GM21737 (cell line): ENCODE measurements at regions not wholly inside any gene's neighbourhood (a gene's known extent, or its start where the extent isn't known, plus 50 kb on each side); places are given as distances from the start of the nearest gene placed in this dataset.
"Not testable (repeated sequence)": the region's sequence is repeated elsewhere in the genome, so short reads cannot be mapped to it uniquely, and the experiment has no call there.

Source experiments
- ATAC-seq: cut with Tn5 transposase; IDR thresholded peaks from one replicate; pipeline ENCODE4 v1.9.1; 2021; ENCODE audit warnings: mild to moderate bottlenecking, moderate library complexity; ENCODE audit not compliant: unreplicated experiment

- not testable (repeated sequence) for ATAC-seq
Observed at GRCh38 chr15:34528055-34528754, 55.2 kb downstream of the GOLGA8B start.

GRCh38 chr15:34527641-34528040 is 55.8 kb downstream of the GOLGA8B start:
- ATAC-seq, result not testable (repeated sequence)

DNA sequence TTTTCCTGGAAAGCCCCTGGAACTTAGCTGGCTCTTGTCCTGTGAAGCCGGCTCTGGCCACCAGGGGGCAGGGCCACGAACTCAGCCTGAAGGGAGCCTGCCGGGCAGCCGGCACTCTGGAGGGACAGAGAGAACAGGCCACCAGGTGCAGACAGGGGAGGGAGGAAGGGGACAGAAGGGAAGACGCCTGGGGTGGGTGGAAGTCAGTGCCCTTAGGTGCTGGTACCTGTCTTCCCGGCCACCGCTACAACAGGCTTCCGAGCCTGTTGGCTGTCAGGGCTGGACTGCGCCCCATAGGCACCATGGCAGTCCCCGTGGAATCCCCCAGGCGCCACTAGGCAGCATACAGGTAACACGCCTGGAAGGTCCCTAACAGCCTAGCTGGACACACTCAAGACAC is 59.6 kb downstream of the GOLGA8B start:
- ATAC-seq, result not testable (repeated sequence)

DNA sequence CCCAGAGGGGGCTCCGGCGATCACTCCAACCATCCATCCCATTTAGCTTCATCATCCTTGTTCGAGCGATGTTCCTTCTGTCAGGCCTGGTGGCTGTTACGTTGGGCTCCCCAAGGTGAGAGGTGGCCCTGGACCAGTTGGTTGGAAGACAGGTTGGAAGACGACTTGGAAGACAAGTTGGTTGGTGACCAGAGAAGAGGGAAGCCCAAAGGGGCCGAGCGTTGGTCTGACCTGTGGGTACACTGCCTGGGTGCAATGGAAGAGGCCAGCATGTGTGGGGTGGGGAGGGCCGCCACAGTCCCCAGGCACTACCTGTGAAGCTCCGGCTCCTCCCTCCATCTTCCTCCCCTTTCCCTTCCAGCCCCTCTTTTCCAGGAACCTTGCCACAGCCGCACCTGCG is 60.9 kb downstream of the GOLGA8B start:
- not testable (repeated sequence) for ATAC-seq

DNA sequence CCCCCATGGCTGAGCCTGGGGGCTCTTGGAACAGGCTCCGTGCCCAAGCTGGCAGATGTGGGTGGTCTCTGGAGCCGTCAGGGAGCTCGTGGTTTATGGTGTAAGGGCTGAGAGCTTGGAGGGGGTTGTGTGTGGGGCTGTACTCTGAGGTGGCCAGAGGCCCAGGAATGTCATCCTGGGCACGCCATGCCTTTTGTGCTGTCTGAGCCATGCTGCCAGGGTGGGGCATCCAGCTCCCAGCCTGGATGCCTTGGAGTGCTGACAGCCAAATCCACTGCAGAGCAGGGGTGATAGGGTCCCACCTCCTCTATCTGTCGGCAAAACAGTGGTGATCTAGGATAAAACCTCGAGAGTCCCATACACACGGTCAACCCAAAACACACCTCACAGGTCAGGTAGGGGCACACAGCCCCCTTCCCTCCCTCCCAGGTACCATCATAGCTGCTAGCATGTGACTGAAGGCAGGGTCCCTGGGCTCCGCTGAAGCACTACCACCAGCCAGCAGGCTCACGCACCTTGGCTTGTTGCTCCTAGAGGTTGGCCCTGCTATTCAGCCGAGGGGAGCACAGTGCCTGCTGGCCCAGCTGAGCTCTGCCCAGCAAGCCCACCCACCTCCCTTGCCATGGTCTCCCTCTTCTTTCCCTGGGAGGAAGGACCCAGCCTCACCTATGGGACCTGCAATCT is 61.5 kb downstream of the GOLGA8B start:
- ATAC-seq, result not testable (repeated sequence)

- no peak for ATAC-seq
Observed at GRCh38 chr15:34520566-34520965, 62.9 kb downstream of the GOLGA8B start.

DNA sequence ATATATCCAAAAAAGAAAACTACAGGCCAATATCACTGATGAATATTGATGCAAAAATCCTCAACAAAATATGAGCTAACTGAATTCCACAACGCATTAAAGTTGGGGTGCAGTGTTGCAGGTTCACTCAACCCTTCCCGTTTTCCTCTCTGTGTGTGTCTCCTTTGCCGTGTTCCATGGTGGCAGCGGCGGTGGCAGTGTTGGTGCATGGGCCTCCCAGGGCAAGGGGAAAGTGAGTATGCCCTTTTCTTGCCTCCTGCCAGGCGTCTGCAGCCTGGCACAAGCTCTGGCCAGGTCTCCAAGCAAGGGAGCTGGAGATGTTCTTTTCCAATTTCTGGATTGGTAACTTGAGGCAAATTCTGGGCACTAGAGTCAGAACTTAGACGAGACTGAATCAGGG is 63.4 kb downstream of the GOLGA8B start:
- not testable (repeated sequence) for ATAC-seq

GRCh38 chr15:34514251-34514670 is 69.2 kb downstream of the GOLGA8B start:
- ATAC-seq, result peak; percentile 59

DNA sequence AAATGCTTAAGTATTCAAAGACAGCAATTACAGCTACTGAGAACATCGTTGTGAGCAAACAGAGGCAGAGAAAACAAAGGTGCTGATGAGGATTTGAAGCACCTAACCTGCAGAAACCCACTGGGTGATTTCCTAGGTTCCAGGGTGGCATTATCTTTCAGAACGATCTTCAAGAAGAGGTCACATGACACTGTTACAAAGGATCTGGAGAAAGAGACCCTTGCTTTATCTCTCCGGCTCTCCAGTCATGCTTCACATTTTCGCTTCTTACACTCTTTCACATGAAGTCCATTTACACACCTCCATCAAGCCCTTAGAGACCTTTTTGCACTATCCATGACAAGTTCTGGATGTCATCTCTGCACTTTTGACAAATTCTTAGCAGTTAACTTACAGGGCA is 70.8 kb downstream of the GOLGA8B start:
- no peak for ATAC-seq

- ATAC-seq, result no peak
Observed at GRCh38 chr15:34501131-34501530, 63.5 kb upstream of the GOLGA8A start.

DNA sequence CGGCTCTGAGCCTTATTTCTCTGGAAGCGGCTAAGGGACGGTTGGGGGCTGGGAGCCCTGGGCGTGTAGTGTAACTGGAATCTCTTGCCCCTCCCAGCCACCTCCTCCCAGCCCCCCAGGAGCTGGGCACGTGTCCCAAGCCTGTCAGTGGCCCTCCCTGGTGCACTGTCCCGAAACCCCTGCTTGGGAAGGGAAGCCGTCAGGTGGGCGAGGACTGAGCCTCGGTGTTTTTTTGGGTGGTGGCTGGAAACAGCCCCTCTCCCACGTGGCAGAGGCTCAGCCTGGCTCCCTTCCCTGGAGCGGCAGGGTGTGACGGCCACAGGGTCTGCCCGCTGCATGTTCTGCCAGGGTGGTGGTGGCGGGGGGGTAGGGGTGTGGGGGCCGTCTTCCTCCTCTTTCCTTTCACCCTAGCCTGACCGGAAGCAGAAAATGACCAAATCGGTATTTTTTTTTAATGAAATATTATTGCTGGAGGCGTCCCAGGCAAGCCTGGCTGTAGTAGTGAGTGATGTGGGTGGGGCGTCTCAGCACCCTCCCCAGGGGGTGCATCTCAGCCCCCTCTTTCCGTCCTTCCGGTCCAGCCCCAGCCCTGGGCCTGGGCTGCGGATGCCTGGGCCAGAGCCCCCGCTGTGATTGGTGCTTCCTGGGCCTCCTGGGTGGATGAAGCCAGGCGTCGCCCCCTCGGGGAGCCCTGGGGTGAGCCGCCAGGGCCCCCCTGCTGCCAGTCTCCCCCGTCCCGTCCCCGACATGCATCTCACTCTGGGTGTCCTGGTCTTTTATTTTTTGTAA is 58.8 kb upstream of the GOLGA8A start:
- ATAC-seq, result no peak

DNA sequence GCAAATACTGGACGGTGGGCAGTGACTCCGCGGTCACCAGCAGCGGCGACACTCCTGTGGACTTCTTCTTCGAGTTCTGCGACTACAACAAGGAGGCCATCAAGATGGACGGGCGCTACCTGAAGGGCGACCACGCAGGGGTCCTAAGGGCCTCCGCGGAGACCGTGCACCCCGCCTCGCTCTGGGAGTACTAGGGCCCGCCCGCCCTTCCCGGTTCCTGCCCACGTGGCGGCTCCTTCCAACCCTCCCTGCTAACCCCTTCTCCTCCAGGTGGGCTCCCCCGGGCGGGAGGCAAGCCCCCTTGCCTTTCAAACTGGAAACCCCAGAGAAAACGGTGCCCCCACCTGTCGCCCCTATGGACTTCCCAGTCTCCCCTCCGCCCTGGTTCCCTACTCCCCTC is 58.1 kb upstream of the GOLGA8A start:
- not testable (repeated sequence) for ATAC-seq

DNA sequence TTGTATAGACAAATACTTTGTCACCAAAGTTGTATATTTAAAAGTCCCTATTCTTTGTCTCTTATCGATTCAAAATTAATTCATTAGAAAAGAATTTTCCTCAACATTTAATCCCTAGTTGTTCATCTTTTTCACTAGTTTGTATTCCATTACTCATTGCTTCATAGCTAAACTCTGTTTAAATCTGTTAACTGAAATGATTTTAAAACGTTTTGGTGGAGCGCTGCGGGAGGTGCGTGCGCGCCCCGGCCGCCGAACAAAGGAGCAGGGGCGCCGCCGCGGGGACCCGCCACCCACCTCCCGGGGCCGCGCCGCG is 56.4 kb upstream of the GOLGA8A start:
- no peak for ATAC-seq

DNA sequence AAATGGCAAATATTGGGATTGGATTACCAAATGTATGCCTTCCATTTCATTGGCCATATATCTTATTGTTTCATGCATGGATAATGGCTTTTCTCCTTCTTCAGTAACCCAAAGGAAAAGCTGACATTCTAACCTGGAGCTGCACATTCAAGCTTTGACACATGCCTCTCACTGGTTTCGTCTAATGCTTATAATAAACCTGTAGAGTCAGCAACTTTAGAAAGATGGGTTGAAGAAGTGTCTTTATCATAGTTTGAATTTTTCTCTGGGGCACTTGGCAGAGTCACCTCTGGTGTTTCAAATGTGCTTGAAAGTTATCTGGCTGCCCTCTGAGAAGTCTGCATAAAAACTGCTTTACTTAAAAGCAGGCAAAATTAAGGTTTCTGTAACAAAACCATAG is 55.4 kb upstream of the GOLGA8A start:
- no peak for ATAC-seq

- ATAC-seq, result not testable (repeated sequence)
Observed at GRCh38 chr15:34491488-34491887, 53.9 kb upstream of the GOLGA8A start.

DNA sequence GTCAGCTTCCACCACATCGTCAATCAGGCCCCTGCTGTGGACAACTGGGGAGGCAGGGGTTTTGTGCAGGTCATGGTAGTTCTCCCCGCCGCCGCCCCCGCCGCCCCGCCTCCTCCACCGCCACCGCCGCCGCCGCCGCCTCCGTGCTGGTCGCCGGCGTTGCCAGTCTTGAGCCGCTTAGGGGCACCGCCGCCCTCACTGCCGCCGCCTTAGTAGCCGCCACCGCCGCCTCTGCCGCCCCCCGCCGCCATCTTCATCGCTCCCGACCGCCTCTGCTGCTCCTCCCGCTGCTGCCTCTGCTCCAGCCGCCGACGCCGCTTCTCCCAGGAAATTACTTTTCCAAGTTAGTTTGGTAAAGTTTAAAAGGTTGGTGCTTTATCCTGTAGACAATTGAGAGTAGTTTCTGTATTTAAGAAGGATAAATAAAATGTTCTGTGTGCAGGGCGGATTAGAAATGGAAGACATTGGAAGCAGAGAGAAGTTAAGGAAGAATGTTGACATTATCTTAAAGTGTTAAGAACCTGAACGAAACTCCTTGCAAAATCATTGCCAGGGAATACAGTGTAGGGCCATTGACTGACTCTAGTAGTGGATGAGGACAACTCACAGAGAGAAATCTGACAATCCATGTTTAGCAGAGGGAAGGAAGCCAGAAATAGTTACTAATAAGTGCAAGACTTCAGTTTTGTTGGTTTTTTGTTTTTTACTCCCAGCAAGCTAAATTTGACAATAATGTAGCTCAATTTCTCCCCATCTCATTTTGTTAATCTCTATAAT is 53.0 kb upstream of the GOLGA8A start:
- no peak for ATAC-seq

DNA sequence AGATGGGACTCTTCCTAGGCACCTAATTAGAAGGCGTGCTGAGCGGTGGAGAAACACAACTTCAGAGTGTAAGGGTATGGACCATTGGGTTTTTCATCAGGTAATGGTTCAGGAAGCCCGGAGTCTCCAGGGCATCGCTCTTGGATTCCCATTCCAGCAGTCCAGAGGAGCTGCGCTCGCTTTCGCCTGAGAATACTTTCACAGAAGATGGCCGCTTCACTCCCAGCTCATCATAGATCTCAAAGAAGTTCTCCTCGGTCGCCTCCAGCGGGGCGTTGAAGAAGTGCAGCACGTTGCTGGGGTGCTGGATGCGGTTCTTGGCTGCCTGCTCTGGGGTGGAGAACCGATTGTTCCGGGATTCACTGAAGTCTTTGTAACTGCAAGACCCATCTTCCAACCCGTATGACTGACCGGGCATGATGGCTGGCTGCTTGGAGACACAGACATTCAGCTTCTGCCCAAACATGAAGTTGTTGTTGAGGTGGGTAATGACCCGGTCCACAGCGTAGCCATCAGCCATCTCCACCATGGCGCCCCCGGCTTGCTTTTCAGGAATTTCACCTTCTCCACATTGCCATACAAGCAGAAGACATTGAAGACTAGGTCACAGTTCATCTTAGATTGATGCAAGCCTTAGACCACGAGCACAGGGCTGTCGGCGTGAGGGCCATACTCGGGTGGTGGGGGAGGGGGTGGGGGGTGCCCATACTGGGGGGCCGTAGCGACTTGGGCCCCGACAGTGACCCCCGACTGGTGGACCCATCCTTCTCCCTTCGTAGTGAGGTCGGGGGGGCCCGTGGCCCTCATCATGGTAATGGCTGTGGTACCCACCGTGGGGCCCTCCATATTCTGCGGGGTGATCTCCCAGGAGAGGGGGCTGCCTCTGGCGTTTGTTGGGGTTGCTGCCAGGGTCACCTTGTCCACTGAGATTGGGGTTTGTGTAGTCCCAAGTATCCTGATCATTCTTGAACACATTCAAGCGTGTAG is 51.7 kb upstream of the GOLGA8A start:
- ATAC-seq, result not testable (repeated sequence)
